Esophagus squamous epithelium (tissue), 5 donors: ENCODE measurements at regions not wholly inside any gene's neighbourhood (a gene's known extent, or its start where the extent isn't known, plus 50 kb on each side); places are given as distances from the start of the nearest gene placed in this dataset.
"Not testable (repeated sequence)": the region's sequence is repeated elsewhere in the genome, so short reads cannot be mapped to it uniquely, and the experiment has no call there.

Experiments
- DNase-seq: peaks from one replicate; lab custom pipeline; 2025; lab: John Stamatoyannopoulos, UW
- H3K27ac ChIP-seq, 4 donors: fragments of 200-600 bp; sonication (generic); one replicate each; pipeline ENCODE4 v1.5.1; 2016 to 2019; ENCODE audit warnings: mild to moderate bottlenecking in 1 of 4
- H3K27me3 ChIP-seq, 4 donors: fragments of 200-600 bp; sonication (generic); 1 replicate in 3 of 4; 2 replicates in 1 of 4; pipeline versions ENCODE4 v1.5.1 to v1.6.0; 2017 to 2021; ENCODE audit warnings: antibody characterized with exemption in 1 of 4
- H3K36me3 ChIP-seq, 3 donors: fragments of 200-600 bp; sonication (generic); one replicate each; pipeline ENCODE4 v1.5.1; 2016 to 2019
- H3K4me1 ChIP-seq, 3 donors: fragments of 200-600 bp; sonication (generic); one replicate each; pipeline ENCODE4 v1.5.1; 2017 to 2019
- H3K4me3 ChIP-seq, 4 donors: fragments of 200-600 bp; sonication (generic); 1 replicate in 3 of 4; 2 replicates in 1 of 4; pipeline ENCODE4 v1.5.1; 2016 to 2019; ENCODE audit warnings: mild to moderate bottlenecking in 2 of 4, moderate library complexity in 1 of 4
- H3K9me3 ChIP-seq, 3 donors: fragments of 200-600 bp; sonication (generic); one replicate each; pipeline ENCODE4 v1.5.1; 2016 to 2019
- CTCF ChIP-seq, 6 experiments: fragments of 450-650 bp in 4 of 6; fragments of 200-600 bp in 2 of 6; sonication (generic) in 2 of 6; IDR thresholded peaks; one replicate each; pipeline ENCODE4 v1.5.1; 2016 to 2019; ENCODE audit warnings: antibody characterized with exemption in 6 of 6, mild to moderate bottlenecking in 4 of 6, moderate library complexity in 4 of 6
- POLR2A ChIP-seq, 4 donors: fragments of 450-650 bp; IDR thresholded peaks; one replicate each; pipeline ENCODE4 v1.6.1; 2017; ENCODE audit warnings: antibody characterized with exemption in 4 of 4, mild to moderate bottlenecking in 4 of 4, moderate library complexity in 3 of 4
- WGBS, 2 donors: methylation state at CpG; one replicate each; pipeline ENCODE4 v1.1.5; 2018; 5-methylcytosine and 5-hydroxymethylcytosine counted together
- intact Hi-C: fragments of 100-400 bp; cut with DNase I; formaldehyde crosslinking; loops from one replicate; pipeline ENCODE4 v1.15.0; 2022
- donor health status: DM: yes; HTN: yes; CAD: no.

DNA sequence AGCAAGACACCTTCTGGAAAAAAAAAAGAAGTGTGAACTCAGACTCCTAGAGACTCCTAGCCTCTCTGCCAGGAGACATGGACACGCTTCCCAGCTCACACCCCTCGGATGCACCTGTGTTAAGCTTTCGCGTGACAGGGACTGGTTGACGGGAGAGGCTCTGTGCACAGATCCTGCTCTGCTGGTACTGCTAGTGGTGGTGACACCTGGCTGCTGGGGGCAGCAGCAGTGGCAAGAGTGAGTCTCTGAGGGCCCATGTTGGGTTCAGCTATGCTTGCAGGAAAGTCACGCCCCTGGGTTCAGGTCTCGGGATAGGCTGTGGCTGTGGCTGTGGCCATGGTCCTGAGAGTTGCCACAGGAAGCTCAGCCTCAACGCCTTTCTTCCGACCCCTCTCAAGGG, 81.1 kb downstream of the XRCC2 start:
- Histone ChIP-seq H3K4me1 (no peaks in the 10 kb centered on the region), H3K4me3 (no peak overlapping the region), H3K36me3 (no peaks in the 10 kb centered on the region), H3K27me3 (no peaks in the 10 kb centered on the region), H3K9me3 (no peaks in the 10 kb centered on the region), H3K27ac (no peak overlapping the region)
- WGBS, 2 donors: 81 to 87% methylated on average over 7 of the region's 9 CpGs
- intact Hi-C loops: no loop called here
- DNase-seq: no peak
- TF ChIP-seq CTCF (IDR thresholded peaks at IDR 0.05) (no peak), POLR2A (IDR thresholded peaks at IDR 0.05) (no peak)

GRCh38 chr7:152591976-152592375, 84.0 kb downstream of the XRCC2 start:
- WGBS, 2 donors: 75 to 81% methylated on average over 4 of the region's 4 CpGs
- Histone ChIP-seq H3K9me3 (no peaks in the 10 kb centered on the region), H3K27ac (no peak overlapping the region), H3K27me3 (no peaks in the 10 kb centered on the region), H3K4me1 (no peaks in the 10 kb centered on the region), H3K4me3 (no peak overlapping the region), H3K36me3 (no peaks in the 10 kb centered on the region)
- no peak for DNase-seq
- TF ChIP-seq POLR2A (IDR thresholded peaks at IDR 0.05) (no peak), CTCF (IDR thresholded peaks at IDR 0.05) (no peak)
- intact Hi-C loops: no loop called here

DNA sequence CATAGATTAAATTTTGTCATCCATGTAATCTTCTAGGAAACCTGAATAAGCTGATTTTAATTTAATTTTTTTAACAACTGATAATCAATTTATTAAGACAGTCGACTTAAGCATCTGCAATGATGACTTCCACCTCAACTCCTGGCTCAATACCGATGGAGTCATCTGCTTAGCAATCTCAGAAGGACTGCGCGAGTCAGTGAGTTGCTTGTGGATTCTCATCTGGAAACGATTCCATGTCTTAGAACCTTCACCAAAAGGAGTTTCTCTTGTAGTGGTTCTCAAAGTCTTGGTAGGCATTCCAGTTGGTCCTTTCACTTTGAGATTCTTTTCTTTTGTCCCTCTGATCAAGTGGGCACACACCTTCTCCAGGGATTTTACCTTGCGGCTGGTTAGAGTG, 85.5 kb downstream of the XRCC2 start:
- 81 to 87% methylated on average over 6 of the region's 6 CpGs for WGBS, 2 donors
- no peaks in the 10 kb centered on the region for H3K9me3 ChIP-seq
- no peaks in the 10 kb centered on the region for H3K27me3 ChIP-seq
- H3K4me3 ChIP-seq: no peak overlapping the region
- H3K36me3 ChIP-seq: no peaks in the 10 kb centered on the region
- TF ChIP-seq POLR2A (IDR thresholded peaks at IDR 0.05) (no peak), CTCF (IDR thresholded peaks at IDR 0.05) (no peak)
- DNase-seq: no peak
- intact Hi-C loops: no loop called here
- no peaks in the 10 kb centered on the region for H3K4me1 ChIP-seq
- H3K27ac ChIP-seq: no peak overlapping the region

DNA sequence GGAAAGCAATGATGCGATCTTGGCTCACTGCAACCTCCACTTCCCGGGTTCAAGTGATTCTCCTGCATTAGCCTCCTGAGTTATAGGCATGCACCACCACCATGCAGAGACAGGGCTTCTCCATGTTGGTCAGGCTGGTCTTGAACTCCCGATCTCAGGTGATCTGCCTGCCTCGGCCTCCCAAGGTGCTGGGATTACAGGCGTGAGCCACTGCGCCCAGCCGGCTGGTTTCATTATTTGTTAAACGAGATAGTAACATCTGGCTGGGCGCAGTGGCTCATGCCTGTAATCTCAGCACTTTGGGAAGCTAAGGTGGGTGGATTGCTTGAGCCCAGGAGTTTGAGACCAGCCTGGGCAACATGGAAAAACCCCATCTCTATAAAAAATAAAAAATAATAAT, 86.1 kb downstream of the XRCC2 start:
- H3K9me3 ChIP-seq, intact Hi-C loops, H3K4me3 ChIP-seq, H3K27me3 ChIP-seq, DNase-seq, H3K27ac ChIP-seq, H3K4me1 ChIP-seq, H3K36me3 ChIP-seq: not testable (repeated sequence)
- 84 to 97% methylated on average over 9 of the region's 9 CpGs for WGBS, 2 donors

DNA sequence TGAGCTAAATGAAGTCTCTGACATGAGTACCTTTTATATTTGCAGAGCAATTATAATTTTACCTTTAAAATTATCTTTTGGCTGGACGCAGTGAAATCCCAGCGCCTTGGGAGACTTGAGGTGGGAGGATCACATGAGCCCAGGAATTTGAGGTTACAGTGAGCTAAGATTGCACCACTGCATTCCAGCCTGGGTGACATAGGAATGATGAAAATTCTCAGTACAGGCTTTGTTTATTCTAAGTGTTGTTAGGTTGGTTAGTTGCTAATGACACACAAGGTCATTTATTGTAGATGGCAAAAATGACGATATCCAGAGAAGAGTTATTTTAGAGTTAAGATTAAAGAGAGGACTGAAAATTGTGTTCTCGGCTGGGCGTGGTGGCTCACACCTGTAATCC, 87.6 kb downstream of the XRCC2 start:
- Histone ChIP-seq H3K9me3 (no peaks in the 10 kb centered on the region), H3K36me3 (no peaks in the 10 kb centered on the region), H3K27ac (no peak overlapping the region), H3K4me1 (no peaks in the 10 kb centered on the region), H3K4me3 (no peak overlapping the region), H3K27me3 (no peaks in the 10 kb centered on the region)
- no peak for DNase-seq
- 63 to 75% methylated on average over 5 of the region's 5 CpGs for WGBS, 2 donors
- TF ChIP-seq POLR2A (IDR thresholded peaks at IDR 0.05): no peak
- no peak for TF ChIP-seq CTCF (IDR thresholded peaks at IDR 0.05)
- intact Hi-C loops: no loop called here

- no peaks in the 10 kb centered on the region for H3K36me3 ChIP-seq
- H3K4me3 ChIP-seq: no peak overlapping the region
- DNase-seq: no peak
- TF ChIP-seq CTCF (IDR thresholded peaks at IDR 0.05) (no peak), POLR2A (IDR thresholded peaks at IDR 0.05) (no peak)
- H3K27ac ChIP-seq: no peak overlapping the region
- 71% methylated on average over 1 of the region's 1 CpG for WGBS, 2 donors
- H3K27me3 ChIP-seq: no peaks in the 10 kb centered on the region
- H3K9me3 ChIP-seq: no peaks in the 10 kb centered on the region
- H3K4me1 ChIP-seq: no peaks in the 10 kb centered on the region
- intact Hi-C loops: no loop called here
Observed at GRCh38 chr7:152587366-152587765, 88.6 kb downstream of the XRCC2 start.
